MG63 (cell line): ENCODE measurements at regions not wholly inside any gene's neighbourhood (a gene's known extent, or its start where the extent isn't known, plus 50 kb on each side); places are given as distances from the start of the nearest gene placed in this dataset.

Source experiments
- DNase-seq: peaks from one replicate; pipeline ENCODE4 v3.0.0-alpha.2; 2020
- H3K27me3 ChIP-seq: fragments of 250-450 bp; sonication (Bioruptor Pico); 2 replicates; pipeline ENCODE4 v1.5.1; 2020; ENCODE audit warnings: mild to moderate bottlenecking, moderate library complexity
- H3K36me3 ChIP-seq: fragments of 250-450 bp; sonication (Bioruptor Pico); 2 replicates; pipeline ENCODE4 v1.5.1; 2020; ENCODE audit warnings: mild to moderate bottlenecking, moderate library complexity
- H3K4me3 ChIP-seq: fragments of 250-450 bp; sonication (Bioruptor Pico); 2 replicates; pipeline ENCODE4 v1.5.1; 2020; ENCODE audit warnings: mild to moderate bottlenecking, moderate library complexity
- H3K9me3 ChIP-seq: fragments of 250-450 bp; sonication (Bioruptor Pico); 2 replicates; pipeline ENCODE4 v1.5.1; 2020; ENCODE audit warnings: mild to moderate bottlenecking, moderate library complexity

DNA sequence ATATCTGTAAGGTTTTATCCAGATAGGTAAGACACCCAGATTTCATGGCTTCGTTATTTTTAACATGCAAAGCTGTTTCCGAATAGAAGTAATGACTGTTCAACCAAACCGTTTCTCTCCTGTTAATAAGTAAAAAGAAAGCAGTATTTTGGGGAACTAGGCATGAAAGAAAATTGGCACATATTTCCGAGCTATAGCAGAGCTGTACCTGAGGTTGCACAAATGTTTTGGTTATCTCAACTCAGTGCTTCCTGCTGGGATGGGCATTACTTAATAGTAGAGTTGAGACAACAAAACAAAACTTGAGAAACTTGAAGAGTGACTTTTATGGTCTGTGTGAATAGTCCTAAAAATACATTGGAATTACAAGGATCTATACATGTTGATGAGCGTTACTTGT, 564.3 kb upstream of the SORCS1 start:
- no peak for DNase-seq
- no peaks in the 10 kb centered on the region for H3K36me3 ChIP-seq

DNA sequence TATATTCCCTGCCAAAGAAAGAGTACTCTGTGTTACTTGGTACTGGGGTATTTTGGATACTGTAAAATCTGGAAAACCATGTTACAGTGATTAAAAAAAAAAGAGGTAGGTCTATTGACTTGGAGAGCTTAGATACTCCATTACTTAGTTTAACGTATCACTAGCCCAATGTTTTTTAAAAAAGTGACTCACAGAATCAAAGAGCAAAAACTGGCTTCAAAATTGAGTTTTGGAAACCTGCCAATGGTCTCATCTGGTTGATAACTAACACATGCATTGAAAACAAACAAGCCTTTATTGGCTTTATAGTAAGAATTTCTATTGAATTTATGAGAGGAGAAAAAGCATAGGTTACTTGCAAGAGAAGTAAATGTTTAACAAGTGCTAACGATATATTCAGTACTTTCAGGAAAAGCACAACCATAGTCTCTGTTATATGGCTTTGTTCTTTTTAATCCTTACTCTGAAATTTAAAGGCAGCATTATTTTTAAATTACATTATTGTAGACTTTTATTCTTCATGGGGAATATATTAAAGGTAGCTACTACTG, 563.3 kb upstream of the SORCS1 start:
- H3K9me3 ChIP-seq, result no peaks in the 10 kb centered on the region
- no peaks in the 10 kb centered on the region for H3K36me3 ChIP-seq
- DNase-seq, result no peak
- no peak overlapping the region for H3K4me3 ChIP-seq
- H3K27me3 ChIP-seq, result no peaks in the 10 kb centered on the region

More for the DNA sequence above, 564.3 kb upstream of the SORCS1 start:
- H3K9me3 ChIP-seq, result no peaks in the 10 kb centered on the region
- H3K27me3 ChIP-seq, result no peaks in the 10 kb centered on the region
- no peak overlapping the region for H3K4me3 ChIP-seq

DNA sequence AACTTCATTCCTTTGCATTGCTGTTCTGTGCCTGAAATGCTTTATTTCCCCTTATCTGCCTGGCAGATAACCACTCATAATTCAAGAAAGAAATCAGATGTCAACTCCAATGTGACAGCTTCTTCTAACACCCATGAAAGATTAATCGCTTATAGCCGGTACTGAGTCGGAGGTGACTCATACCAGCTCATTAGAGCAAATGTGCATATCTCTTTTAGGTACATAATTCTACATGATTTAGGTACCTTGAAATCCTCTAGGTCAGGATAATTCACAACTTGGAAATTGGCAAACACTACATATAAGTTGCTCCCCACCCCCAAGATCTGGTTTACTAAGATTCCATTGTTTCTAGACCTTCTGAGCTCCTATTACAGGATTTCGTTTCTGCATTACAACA, 554.4 kb upstream of the SORCS1 start:
- H3K36me3 ChIP-seq, result no peaks in the 10 kb centered on the region
- no peaks in the 10 kb centered on the region; the same call in 1 of the 2 replicates for H3K27me3 ChIP-seq
- no peak overlapping the region for H3K4me3 ChIP-seq
- DNase-seq, result no peak
- H3K9me3 ChIP-seq, result no peaks in the 10 kb centered on the region

DNA sequence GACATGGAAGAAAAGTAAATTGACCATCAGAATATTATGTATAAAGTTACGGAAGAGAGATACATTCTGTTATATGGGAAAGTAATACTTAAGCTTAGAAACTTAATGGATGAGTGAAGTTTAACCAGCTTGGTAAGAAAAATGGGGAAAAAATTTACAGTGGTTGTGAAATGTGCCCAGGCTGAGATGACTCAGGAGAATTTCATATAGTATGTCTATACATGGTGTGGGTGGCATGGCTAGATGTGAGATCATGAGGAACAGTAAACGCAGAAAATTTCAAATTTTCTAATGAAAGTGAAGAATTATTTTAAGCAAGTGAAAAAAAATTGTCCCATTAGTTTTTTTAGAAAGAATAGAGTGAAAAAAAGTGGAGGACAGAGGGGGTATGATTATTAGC, 552.5 kb upstream of the SORCS1 start:
- no peaks in the 10 kb centered on the region for H3K36me3 ChIP-seq
- no peaks in the 10 kb centered on the region; the same call in 1 of the 2 replicates for H3K27me3 ChIP-seq
- no peak overlapping the region for H3K4me3 ChIP-seq
- no peaks in the 10 kb centered on the region for H3K9me3 ChIP-seq
- DNase-seq, result no peak

DNA sequence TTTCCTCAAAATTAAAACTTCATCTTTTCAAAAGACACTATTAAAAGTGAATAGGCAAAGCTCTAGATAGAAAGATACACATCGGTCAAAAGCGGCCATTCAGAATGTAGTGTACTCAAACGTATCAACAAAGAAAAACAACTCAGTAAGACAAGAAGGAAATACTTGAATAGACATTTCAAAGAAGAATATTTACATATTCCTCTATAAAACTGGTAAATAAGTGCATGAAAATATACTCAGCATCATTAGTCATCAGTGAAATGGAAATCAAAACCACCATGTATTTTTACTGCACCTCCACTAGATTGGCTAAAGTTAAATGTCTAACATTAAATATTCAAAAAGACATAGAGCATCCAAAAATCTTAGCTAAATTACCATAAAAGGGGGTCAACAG, 551.1 kb upstream of the SORCS1 start:
- Histone ChIP-seq H3K4me3 (no peak overlapping the region), H3K36me3 (no peaks in the 10 kb centered on the region), H3K9me3 (no peaks in the 10 kb centered on the region), H3K27me3 (no peaks in the 10 kb centered on the region; the same call in 1 of the 2 replicates)
- DNase-seq, result no peak

DNA sequence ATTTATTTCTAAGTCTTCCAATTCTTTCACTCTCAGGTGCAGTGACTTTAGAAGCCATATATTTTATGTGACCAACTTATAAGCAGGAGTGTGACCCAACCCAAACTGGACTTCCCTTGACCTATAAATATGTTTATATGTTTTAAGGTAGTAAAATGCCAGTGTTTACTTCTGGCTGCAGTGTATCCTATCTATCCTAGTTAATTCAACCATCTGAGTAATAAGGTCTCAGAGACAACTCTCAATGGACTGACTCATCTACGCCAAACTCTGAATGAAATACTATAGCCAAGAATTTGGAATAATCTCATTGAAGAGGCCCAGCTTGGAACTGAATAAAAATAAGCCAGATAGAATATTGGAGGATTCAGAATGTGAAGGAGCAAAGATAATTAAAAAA, 544.5 kb upstream of the SORCS1 start:
- Histone ChIP-seq H3K4me3 (no peak overlapping the region), H3K9me3 (no peaks in the 10 kb centered on the region), H3K36me3 (no peaks in the 10 kb centered on the region), H3K27me3 (no peaks in the 10 kb centered on the region)
- DNase-seq, result no peak

DNA sequence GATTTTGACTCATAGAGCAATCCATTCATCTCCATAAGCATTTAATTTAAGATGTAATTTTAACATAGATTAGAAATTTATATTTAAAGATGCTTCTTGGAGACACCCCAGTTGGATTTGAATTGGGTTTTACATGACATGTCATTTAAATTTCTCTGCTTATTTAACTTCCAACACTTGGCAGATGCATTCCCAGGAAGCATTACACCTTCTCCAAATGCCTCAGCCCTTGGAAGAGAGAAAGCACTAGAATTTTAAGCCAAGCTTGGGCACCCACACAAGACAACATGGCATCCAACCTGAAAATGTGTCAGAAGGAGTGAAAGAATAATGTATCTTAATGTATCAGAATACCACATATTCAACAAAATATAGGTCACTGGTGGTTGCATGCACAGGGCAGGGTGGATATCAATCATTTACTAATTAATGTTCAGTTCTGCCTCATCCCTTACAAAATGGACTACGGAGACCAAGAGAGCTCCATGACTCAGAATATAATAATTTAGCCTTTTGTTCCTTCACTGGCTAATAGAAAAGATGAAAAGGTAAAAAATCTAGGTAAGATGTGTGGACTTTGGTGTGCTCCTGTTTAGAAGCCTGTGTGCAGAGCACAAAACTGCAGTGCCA, 541.7 kb upstream of the SORCS1 start:
- no peaks in the 10 kb centered on the region for H3K36me3 ChIP-seq

DNA sequence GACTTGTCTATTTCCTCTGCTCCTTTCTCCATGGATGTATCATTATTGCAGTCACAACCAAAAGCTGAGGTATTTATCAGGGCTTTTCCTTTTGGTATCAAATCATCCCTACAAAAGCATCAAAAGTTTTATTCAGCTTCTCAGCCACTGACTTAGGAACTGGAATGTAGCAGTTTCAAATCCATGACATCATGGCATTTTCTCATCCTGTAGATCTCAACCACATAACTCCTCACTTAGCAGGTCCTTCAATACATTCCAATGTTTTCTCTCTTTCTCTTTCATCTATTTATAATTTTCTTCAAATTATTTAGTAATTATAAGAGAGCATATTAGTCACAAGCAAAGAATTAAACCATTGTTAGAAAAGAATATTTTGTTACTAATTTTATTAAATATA, 537.4 kb upstream of the SORCS1 start:
- DNase-seq, result no peak
- H3K36me3 ChIP-seq, result no peaks in the 10 kb centered on the region
- H3K4me3 ChIP-seq, result no peak overlapping the region
- H3K9me3 ChIP-seq, result no peaks in the 10 kb centered on the region
- H3K27me3 ChIP-seq, result no peaks in the 10 kb centered on the region

More for the DNA sequence above, 541.7 kb upstream of the SORCS1 start:
- no peaks in the 10 kb centered on the region for H3K27me3 ChIP-seq
- no peaks in the 10 kb centered on the region for H3K9me3 ChIP-seq
- DNase-seq, result no peak
- H3K4me3 ChIP-seq, result no peak overlapping the region

DNA sequence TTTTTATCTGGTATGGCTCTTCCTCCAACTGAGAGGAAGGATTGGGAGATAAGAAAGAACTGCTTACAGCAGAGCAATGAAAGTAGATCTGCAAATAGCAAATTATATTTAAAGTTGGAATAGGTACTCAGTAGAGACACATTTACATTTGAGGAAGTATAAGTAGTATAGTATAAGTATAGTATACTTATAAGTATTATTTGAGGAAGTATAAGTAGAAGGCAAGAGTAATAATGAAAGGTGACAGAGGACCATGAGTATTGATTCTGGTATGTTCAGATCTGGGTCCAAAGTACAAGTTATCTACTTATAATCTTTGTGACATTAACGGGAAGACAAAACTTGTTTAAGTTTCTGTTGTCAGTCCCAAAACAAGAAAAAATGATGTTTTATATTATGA, 527.6 kb upstream of the SORCS1 start:
- Histone ChIP-seq H3K27me3 (no peaks in the 10 kb centered on the region), H3K36me3 (no peaks in the 10 kb centered on the region), H3K9me3 (no peaks in the 10 kb centered on the region), H3K4me3 (no peak overlapping the region)
- no peak for DNase-seq

DNA sequence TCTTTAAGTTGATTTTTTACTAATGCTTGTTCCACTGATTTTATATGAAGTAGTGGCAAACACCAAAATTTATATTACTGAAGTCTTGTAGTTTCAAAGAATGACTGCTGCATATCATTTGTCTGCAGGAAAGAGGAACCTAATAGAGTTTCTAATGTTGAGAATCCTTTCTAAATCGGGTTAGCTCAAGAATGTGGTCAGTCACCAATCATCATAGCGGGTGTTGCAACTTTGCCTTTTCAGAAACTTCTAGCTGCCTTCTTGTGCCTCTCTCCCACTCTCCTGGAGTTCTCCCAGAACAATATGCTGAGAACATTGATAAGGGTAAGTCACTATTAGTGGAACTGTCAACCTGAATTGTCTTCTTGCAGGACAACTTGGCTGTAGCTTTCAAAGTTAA, 524.8 kb upstream of the SORCS1 start:
- no peak for DNase-seq
- Histone ChIP-seq H3K36me3 (no peaks in the 10 kb centered on the region), H3K27me3 (no peaks in the 10 kb centered on the region), H3K9me3 (no peaks in the 10 kb centered on the region), H3K4me3 (no peak overlapping the region)

DNA sequence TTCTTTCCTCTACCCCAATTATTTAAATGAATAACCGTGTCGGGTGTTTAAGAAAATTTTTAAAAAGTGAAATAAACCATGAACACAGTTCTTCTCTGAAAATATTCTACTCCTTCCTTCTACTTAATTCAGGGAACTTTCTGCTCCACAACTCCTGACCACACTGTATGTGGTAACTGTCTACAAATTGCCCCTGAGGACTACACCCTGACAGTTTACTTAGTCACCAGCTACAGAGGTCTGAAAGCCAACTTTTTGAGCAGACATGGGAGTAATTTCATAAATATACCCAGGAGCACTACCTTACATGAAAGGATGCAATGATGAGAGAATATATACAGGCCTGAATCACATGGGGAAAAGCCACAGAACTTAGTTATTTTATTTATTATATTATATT, 523.2 kb upstream of the SORCS1 start:
- Histone ChIP-seq H3K4me3 (no peak overlapping the region), H3K36me3 (no peaks in the 10 kb centered on the region), H3K27me3 (no peaks in the 10 kb centered on the region), H3K9me3 (no peaks in the 10 kb centered on the region)
- no peak for DNase-seq

DNA sequence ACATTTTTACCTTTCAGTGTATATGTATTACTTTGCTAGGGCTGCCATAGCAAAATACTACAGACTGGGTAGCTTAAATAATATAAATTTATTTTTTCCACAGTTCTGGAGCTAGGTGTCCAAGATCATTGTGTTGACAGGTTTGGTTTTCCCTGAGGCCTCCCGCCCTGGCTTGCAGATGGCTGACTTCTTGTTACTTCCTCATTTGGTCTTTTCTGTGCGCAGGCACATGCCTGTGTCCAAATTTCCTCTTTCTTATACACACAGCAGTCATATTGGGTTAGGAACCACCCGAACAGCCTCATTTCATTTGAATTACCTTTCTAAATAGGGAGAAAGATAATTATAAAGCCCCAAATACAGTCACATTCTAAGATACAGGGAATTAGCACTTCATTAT, 521.6 kb upstream of the SORCS1 start:
- Histone ChIP-seq H3K27me3 (no peaks in the 10 kb centered on the region), H3K4me3 (no peak overlapping the region), H3K36me3 (no peaks in the 10 kb centered on the region), H3K9me3 (no peaks in the 10 kb centered on the region)
- no peak for DNase-seq

DNA sequence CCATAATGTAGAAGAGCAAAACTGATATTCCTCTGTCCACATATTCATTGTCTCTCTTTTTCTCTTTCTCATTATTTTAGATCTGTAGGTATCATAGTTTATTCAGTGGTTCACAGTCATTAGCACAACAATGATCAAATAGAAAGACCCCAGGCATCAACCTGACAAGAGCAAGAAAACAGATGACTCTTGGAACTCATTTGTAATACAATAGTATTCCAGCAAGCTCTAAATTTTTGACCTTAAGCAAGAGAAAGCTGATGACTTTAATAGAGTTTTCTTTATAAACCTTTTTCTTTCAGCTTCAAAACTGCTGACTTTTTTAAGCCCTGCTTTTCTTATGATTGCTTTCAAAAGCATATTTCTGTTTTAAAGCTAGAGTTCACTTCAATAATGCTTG, 507.5 kb upstream of the SORCS1 start:
- Histone ChIP-seq H3K36me3 (no peaks in the 10 kb centered on the region), H3K4me3 (no peak overlapping the region), H3K9me3 (no peaks in the 10 kb centered on the region), H3K27me3 (no peaks in the 10 kb centered on the region; the same call in 1 of the 2 replicates)
- DNase-seq, result no peak

DNA sequence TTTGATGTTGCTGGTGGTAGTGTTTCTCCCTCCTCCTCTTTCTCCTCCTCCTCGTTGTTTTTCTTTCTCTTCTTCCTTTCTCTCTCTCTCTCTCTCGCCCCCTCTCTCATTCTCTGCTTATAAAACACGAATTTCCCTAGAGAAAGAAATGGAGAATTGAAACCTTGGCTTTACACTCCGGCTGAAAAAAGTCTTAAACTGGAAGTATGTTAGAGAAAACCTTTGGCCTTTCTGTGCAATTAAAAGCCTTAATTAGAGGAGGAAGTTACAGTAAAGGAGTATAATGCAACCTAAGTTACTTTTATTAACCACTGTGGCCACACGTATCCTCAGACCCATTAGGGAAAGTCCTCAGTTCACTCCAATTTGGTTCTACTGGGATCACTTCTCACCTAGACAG, 501.7 kb upstream of the SORCS1 start:
- Histone ChIP-seq H3K9me3 (no peaks in the 10 kb centered on the region), H3K4me3 (no peak overlapping the region), H3K36me3 (no peaks in the 10 kb centered on the region), H3K27me3 (no peaks in the 10 kb centered on the region; the same call in 1 of the 2 replicates)
- DNase-seq, result no peak

DNA sequence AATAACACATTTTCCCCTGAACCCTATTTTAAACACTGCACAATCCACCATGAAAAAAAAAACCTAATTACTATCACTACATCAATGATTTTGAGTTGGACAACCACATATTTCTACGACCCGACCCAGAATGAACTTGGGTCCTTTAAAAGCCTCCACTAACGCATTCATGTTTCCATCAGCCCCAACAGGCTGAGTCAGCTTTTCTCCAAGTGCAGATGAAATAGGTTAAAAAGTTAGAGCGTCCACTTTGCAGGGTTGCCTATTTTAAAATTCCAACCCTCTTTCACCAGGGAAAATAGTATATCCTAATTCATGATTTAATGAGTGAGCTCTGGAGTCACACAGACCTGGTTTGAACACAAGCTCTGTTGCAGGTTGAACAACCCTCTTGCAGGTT, 501.0 kb upstream of the SORCS1 start:
- Histone ChIP-seq H3K9me3 (no peaks in the 10 kb centered on the region), H3K36me3 (no peaks in the 10 kb centered on the region), H3K4me3 (no peak overlapping the region), H3K27me3 (no peaks in the 10 kb centered on the region; the same call in 1 of the 2 replicates)
- DNase-seq, result no peak

DNA sequence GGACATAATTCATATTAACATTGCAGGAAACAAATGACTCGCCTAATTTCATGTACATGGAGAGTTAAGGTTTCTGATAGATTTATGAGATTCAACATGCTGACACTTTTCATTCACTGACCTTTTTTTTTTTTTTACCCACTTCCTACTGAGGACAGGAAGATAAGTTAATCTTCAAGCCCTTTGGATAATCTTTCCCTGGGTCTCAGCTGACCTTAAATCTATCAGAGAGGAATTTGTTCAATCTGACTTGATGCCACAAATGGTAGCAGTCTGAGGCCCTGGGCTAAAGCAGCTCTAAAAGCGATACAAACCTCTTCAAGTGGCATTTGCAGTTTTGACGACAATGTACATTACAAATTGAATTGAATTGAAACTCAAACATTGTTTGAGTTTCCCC, 493.3 kb upstream of the SORCS1 start:
- no peak for DNase-seq
- Histone ChIP-seq H3K27me3 (no peaks in the 10 kb centered on the region), H3K9me3 (no peaks in the 10 kb centered on the region), H3K4me3 (no peak overlapping the region), H3K36me3 (no peaks in the 10 kb centered on the region)

DNA sequence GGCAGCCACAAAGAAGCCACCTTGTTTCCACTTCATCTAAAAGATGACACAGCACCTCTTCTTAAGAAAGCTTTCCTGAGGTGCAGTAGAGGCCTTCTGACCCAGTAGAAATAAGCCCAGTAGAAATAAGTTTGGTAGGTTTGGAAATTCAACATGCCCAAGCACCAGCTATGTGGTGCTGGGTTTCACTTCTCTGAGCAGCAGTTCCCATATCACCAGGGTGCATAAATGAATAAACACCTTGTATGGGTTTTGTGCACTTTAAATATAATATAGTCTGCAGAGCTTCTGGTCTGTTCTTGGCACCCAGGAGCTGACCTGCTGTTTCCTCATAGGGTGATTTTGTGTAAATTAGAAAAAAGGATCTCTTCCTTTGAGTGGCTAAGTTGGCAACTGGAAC, 492.4 kb upstream of the SORCS1 start:
- no peak for DNase-seq
- H3K36me3 ChIP-seq, result no peaks in the 10 kb centered on the region
- no peak overlapping the region for H3K4me3 ChIP-seq
- no peaks in the 10 kb centered on the region for H3K9me3 ChIP-seq
- H3K27me3 ChIP-seq, result no peaks in the 10 kb centered on the region

DNA sequence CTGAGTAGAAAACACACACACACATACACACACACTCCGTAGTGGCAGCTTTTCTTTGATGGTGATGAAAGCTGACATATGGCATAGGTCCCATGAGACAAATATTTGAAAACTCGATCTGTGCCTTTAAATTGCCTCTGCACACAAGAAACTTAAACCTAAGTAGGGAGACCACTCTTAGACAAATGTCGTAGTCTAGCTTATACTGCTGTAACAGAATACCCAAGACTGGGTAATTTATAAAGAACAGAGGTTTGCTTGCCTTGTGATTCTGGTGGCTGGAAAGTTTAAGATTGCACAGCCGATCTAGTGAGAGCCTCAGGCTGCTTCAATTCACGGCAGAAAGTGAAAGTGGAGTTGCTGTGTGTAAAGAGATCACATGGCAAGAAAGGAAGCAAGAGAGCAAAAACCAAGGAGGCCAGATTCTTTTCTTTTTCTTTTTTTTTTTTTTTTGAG, 489.4 kb upstream of the SORCS1 start:
- H3K4me3 ChIP-seq, result peak overlapping the region; percentile 47
- peak; percentile 17 for DNase-seq

More for the DNA sequence above, 489.4 kb upstream of the SORCS1 start:
- no peaks in the 10 kb centered on the region for H3K27me3 ChIP-seq
- H3K36me3 ChIP-seq, result no peaks in the 10 kb centered on the region
- no peaks in the 10 kb centered on the region for H3K9me3 ChIP-seq
